Loucy (cell line): ENCODE measurements at regions not wholly inside any gene's neighbourhood (a gene's known extent, or its start where the extent isn't known, plus 50 kb on each side); places are given as distances from the start of the nearest gene placed in this dataset.

Source experiments
- CTCF ChIP-seq: fragments of 200-600 bp; sonication (generic); conservative IDR thresholded peaks from 2 replicates; pipeline ENCODE4 v1.5.1; 2014; ENCODE audit warnings: mild to moderate bottlenecking, antibody characterized with exemption, low read length
- EZH2phosphoT487 ChIP-seq: fragments of 200-600 bp; IDR thresholded peaks from 2 replicates; pipeline ENCODE4 v1.6.1; 2018; ENCODE audit warnings: antibody characterized with exemption, mild to moderate bottlenecking, moderate library complexity, borderline replicate concordance

- TF ChIP-seq CTCF (no peak), EZH2phosphoT487 (no peak)
Measured at GRCh38 chr6:71168233-71168765, 120.3 kb upstream of the OGFRL1 start.
